Upper lobe of left lung (tissue), 6 donors: ENCODE measurements at regions not wholly inside any gene's neighbourhood (a gene's known extent, or its start where the extent isn't known, plus 50 kb on each side); places are given as distances from the start of the nearest gene placed in this dataset.
"Not testable (repeated sequence)": the region's sequence is repeated elsewhere in the genome, so short reads cannot be mapped to it uniquely, and the experiment has no call there.

Source experiments
- ATAC-seq, 2 donors: fragments of 200-7000 bp; cut with Tn5 transposase; one replicate each; pipeline ENCODE4 v1.9.1; 2022; ENCODE audit warnings: mild to moderate bottlenecking in 2 of 2, moderate library complexity in 2 of 2; ENCODE audit not compliant: low FRiP score in 2 of 2
- DNase-seq, 2 donors: peaks; one replicate each; pipeline ENCODE4 v3.0.0-alpha.2; 2019 to 2020
- H3K27ac ChIP-seq, 4 donors: fragments of 200-600 bp; sonication (generic); one replicate each; pipeline ENCODE4 v1.5.1; 2016 to 2019
- H3K27me3 ChIP-seq, 4 donors: fragments of 200-600 bp; sonication (generic); one replicate each; pipeline ENCODE4 v1.5.1; 2017 to 2019
- H3K36me3 ChIP-seq, 4 donors: fragments of 200-600 bp; sonication (generic); one replicate each; pipeline ENCODE4 v1.5.1; 2016 to 2019
- H3K4me1 ChIP-seq, 4 donors: fragments of 200-600 bp; sonication (generic); one replicate each; pipeline ENCODE4 v1.5.1; 2018 to 2019
- H3K4me3 ChIP-seq, 4 donors: fragments of 200-600 bp; sonication (generic); one replicate each; pipeline ENCODE4 v1.5.1; 2017 to 2019; ENCODE audit warnings: mild to moderate bottlenecking in 2 of 4, moderate library complexity in 1 of 4
- H3K9me3 ChIP-seq, 4 donors: fragments of 200-600 bp; sonication (generic); one replicate each; pipeline ENCODE4 v1.5.1; 2018 to 2019
- EP300 ChIP-seq, 4 donors: sonication (generic); formaldehyde crosslinking; IDR thresholded peaks; one replicate each; pipeline ENCODE4 v1.5.1; 2017; ENCODE audit warnings: antibody characterized with exemption in 4 of 4, control low read depth in 2 of 4
- POLR2A ChIP-seq, 4 donors: fragments of 450-650 bp; IDR thresholded peaks; one replicate each; pipeline ENCODE4 v1.5.1; 2016 to 2017; ENCODE audit warnings: antibody characterized with exemption in 4 of 4, mild to moderate bottlenecking in 2 of 4
- POLR2AphosphoS5 ChIP-seq, 2 donors: sonication (generic); formaldehyde crosslinking; IDR thresholded peaks; one replicate each; pipeline ENCODE4 v1.5.1; 2017; ENCODE audit warnings: antibody characterized with exemption in 2 of 2
- WGBS, 2 donors: methylation state at CpG; one replicate each; pipeline ENCODE4 v1.1.5; 2017 to 2018; 5-methylcytosine and 5-hydroxymethylcytosine counted together
- TF ChIP-seq, protein P1 (sequence below), 6 experiments: fragments of 450-650 bp in 4 of 6; fragments of 200-600 bp in 2 of 6; sonication (generic) in 2 of 6; IDR thresholded peaks; one replicate each; pipeline ENCODE4 v1.5.1; 2016 to 2019; ENCODE audit warnings: antibody characterized with exemption in 6 of 6
- donor health status: DM: no; HTN: no; CAD: no; lungs with moderate emphysema.
- donor health status: DM: no; HTN: yes; CAD: no; lungs with severe emphysema.

DNA sequence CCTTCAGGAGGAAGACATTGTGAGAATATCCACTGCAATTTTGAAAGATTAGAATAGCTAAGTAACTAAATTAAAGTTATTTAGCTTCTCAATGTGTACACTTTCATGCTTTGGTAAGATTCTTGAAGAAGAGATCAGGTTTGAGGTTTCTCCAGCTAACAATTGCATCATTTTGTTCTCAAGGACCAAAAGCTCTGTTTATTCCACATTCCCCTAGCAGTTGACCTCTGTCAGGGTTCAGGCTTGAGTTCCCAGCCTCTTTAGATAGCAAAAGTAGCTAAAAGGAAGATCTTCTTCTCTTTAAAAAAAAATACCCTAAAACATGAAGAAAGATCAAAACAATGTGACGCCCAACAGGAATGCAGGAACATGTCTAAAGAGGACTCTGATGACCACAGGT is 179.4 kb upstream of the IGFBP3 start:
- DNase-seq: no peak
- Histone ChIP-seq H3K27me3 (no peaks in the 10 kb centered on the region), H3K4me3 (no peak overlapping the region), H3K9me3 (no peaks in the 10 kb centered on the region), H3K36me3 (no peaks in the 10 kb centered on the region), H3K4me1 (no peaks in the 10 kb centered on the region), H3K27ac (no peak overlapping the region)
- WGBS, 2 donors: 91 to 95% methylated on average over 1 of the region's 1 CpG
- TF ChIP-seq POLR2A (IDR thresholded peaks at IDR 0.05): no peak
- no peak for ATAC-seq

DNA sequence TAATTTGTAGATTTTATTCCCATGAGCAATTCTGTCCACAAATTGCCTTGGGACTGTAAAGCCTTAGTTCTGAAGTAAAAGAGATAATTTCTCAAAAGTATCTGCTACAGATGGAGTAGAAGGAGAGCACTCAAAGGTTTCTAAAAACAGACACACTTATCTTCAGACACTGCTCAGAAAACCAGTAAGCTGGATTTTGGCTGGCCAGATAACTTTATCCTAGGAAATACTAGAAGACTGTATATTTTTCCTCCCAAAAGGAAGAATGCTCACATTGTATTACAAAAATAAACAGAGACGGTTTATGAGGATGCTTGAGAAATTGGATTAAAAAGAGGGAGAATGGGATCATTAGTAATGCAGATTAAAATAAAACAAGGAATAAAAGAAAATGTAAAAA is 178.0 kb upstream of the IGFBP3 start:
- H3K27ac ChIP-seq: no peak overlapping the region
- no peaks in the 10 kb centered on the region for H3K9me3 ChIP-seq
- H3K27me3 ChIP-seq: no peaks in the 10 kb centered on the region
- no peaks in the 10 kb centered on the region for H3K4me1 ChIP-seq
- ATAC-seq (no peak), DNase-seq (no peak)
- no peak overlapping the region for H3K4me3 ChIP-seq
- H3K36me3 ChIP-seq: no peaks in the 10 kb centered on the region
- 42 to 48% methylated on average over 1 of the region's 1 CpG for WGBS, 2 donors
- no peak for TF ChIP-seq POLR2A (IDR thresholded peaks at IDR 0.05)
- no peak for TF ChIP-seq POLR2AphosphoS5 (IDR thresholded peaks at IDR 0.05)
- TF ChIP-seq EP300 (IDR thresholded peaks at IDR 0.05): no peak
- TF ChIP-seq, protein P1, sequence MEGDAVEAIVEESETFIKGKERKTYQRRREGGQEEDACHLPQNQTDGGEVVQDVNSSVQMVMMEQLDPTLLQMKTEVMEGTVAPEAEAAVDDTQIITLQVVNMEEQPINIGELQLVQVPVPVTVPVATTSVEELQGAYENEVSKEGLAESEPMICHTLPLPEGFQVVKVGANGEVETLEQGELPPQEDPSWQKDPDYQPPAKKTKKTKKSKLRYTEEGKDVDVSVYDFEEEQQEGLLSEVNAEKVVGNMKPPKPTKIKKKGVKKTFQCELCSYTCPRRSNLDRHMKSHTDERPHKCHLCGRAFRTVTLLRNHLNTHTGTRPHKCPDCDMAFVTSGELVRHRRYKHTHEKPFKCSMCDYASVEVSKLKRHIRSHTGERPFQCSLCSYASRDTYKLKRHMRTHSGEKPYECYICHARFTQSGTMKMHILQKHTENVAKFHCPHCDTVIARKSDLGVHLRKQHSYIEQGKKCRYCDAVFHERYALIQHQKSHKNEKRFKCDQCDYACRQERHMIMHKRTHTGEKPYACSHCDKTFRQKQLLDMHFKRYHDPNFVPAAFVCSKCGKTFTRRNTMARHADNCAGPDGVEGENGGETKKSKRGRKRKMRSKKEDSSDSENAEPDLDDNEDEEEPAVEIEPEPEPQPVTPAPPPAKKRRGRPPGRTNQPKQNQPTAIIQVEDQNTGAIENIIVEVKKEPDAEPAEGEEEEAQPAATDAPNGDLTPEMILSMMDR (IDR thresholded peaks at IDR 0.05): no peak

DNA sequence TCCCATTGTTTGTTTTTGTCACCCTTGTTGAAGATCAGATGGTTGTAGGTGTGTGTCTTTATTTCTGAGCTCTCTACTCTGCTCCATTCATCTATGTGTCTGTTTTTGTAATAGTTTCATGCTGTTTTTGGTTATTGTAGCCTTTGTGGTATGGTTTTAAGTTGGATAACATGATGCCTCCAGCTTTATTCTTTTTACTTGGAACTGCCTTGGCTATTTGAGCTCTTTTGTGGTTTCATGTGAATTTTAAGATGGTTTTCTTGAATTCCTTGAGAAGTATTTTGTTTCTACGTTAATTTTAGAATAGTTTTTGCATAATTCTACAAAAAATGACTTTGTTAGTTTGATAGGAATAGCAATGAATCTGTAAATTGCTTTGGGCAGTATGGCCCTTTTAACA is 170.0 kb upstream of the IGFBP3 start:
- TF ChIP-seq POLR2AphosphoS5 (IDR thresholded peaks at IDR 0.05) (no peak), EP300 (IDR thresholded peaks at IDR 0.05) (no peak), POLR2A (IDR thresholded peaks at IDR 0.05) (no peak)
- TF ChIP-seq, protein P1 (IDR thresholded peaks at IDR 0.05): no peak
- WGBS, 2 donors: 43 to 63% methylated on average over 1 of the region's 1 CpG
- Histone ChIP-seq H3K9me3 (peaks cover 0 to 3% (median 0%) of the 10 kb centered on the region in 4 donors), H3K27ac (no peak overlapping the region), H3K4me1 (no peaks in the 10 kb centered on the region), H3K36me3 (no peaks in the 10 kb centered on the region), H3K27me3 (no peaks in the 10 kb centered on the region), H3K4me3 (no peak overlapping the region)
- ATAC-seq (no peak), DNase-seq (no peak)

DNA sequence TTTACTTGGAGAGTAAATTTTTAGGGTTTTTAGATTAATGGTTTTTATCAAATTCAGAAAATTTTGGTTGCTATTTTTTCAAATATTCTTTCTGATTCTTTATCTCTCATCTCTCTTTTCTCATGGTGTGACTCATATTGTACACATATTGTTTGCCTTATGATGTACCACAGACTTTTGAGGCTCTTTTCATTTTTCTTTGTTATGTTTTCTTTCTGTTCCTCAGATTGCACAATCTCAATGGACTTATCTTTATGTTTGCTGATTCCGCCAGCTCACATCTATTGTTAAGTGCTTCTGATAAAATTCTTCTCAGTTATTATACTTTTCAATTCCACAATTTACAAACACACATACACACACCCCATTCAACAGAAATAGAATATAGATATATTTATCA is 168.2 kb upstream of the IGFBP3 start:
- no peak for ATAC-seq
- no peak for TF ChIP-seq POLR2A (IDR thresholded peaks at IDR 0.05)
- TF ChIP-seq, protein P1 (IDR thresholded peaks at IDR 0.05): no peak
- no peak for TF ChIP-seq EP300 (IDR thresholded peaks at IDR 0.05)
- no peak for TF ChIP-seq POLR2AphosphoS5 (IDR thresholded peaks at IDR 0.05)
- H3K27me3 ChIP-seq: no peaks in the 10 kb centered on the region
- H3K27ac ChIP-seq: no peak overlapping the region
- 95 to 100% methylated on average over 1 of the region's 1 CpG for WGBS, 2 donors
- H3K36me3 ChIP-seq: no peaks in the 10 kb centered on the region
- no peak for DNase-seq
- H3K4me3 ChIP-seq: no peak overlapping the region
- H3K4me1 ChIP-seq: no peaks in the 10 kb centered on the region
- peaks cover 0 to 3% (median 0%) of the 10 kb centered on the region in 4 donors for H3K9me3 ChIP-seq

DNA sequence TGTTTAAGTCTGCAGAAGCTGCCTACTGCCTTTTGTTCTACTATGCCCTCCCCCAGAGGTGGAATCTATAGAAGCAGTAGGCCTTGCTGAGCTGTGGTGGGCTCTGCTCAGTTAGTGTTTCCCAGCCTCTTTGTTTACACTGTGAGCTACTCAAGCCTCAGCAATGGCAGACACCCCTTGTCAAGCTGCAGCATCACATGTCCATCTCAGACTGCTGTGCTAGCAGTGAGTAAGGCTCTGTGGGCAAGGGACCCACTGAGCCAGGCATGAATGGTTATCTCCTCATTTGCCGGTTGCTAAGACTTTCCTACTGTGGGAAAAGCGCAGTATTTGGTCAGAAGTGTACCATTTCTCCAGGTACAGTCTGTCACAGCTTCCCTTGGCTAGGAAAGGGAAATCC is 167.4 kb upstream of the IGFBP3 start:
- not testable (repeated sequence) for DNase-seq, H3K27me3 ChIP-seq, H3K27ac ChIP-seq, H3K4me3 ChIP-seq, H3K36me3 ChIP-seq, ATAC-seq, H3K9me3 ChIP-seq, H3K4me1 ChIP-seq
- 87 to 100% methylated on average over 2 of the region's 2 CpGs for WGBS, 2 donors

DNA sequence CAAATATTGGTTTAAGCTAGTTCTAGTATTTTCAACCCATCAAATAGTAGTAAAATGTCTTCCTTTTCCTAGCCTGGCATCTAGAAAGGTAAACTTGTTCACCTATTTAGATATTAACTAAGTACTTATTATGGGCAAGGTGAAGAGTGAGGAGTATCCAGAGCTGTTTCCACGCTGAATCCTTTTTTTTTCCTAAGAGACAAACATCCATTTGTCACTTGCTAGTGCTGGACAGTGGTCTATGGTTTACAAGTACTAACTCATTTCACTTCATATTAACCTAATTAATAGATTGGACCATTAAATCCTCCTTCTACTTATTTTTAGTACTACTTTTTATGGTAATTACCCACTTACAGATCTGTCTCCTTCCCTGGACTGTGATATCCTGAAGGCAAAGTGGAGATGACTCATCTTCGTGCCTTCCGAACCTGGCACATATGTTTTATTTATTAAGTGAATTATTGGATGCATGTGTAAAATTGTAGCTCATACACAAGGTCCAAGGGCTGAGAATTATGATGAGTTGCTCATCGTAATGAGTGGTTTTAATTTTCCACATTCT is 159.6 kb upstream of the IGFBP3 start:
- H3K27ac ChIP-seq: no peak overlapping the region
- H3K27me3 ChIP-seq: no peaks in the 10 kb centered on the region
- DNase-seq (no peak), ATAC-seq (no peak)
- WGBS, 2 donors: 84 to 91% methylated on average over 4 of the region's 4 CpGs
- no peak for TF ChIP-seq EP300 (IDR thresholded peaks at IDR 0.05)
- TF ChIP-seq, protein P1 (IDR thresholded peaks at IDR 0.05): no peak
- no peak for TF ChIP-seq POLR2AphosphoS5 (IDR thresholded peaks at IDR 0.05)
- TF ChIP-seq POLR2A (IDR thresholded peaks at IDR 0.05): no peak
- no peaks in the 10 kb centered on the region for H3K9me3 ChIP-seq
- no peaks in the 10 kb centered on the region for H3K4me1 ChIP-seq
- H3K36me3 ChIP-seq: no peaks in the 10 kb centered on the region
- H3K4me3 ChIP-seq: no peak overlapping the region
